ENCODE measurements at regions not wholly inside any gene's neighbourhood (a gene's known extent, or its start where the extent isn't known, plus 50 kb on each side); places are given as distances from the start of the nearest gene placed in this dataset.

- DNase-seq, result no peak
- no peaks in the 10 kb centered on the region for H3K9me3 ChIP-seq
- H3K4me3 ChIP-seq, result no peak overlapping the region
- H3K36me3 ChIP-seq, result no peaks in the 10 kb centered on the region
- 74 to 85% methylated on average over 2 of the region's 2 CpGs for WGBS, 2 donors (ENCODE audit: low coverage in 1 of 2)
- in situ Hi-C loops (cut with MboI; ENCODE audit: low pct_ligation_motif_present in 1 of 4, low pct_unique_long_range_greater_than_20kb in 1 of 4, low sequenced_read_pairs in 3 of 4), result no loop called here
- TF ChIP-seq CTCF (IDR thresholded peaks at IDR 0.05) (no peak), POLR2AphosphoS5 (IDR thresholded peaks at IDR 0.05) (no peak), EP300 (IDR thresholded peaks at IDR 0.05; ENCODE audit: low read depth) (no peak), POLR2A (IDR thresholded peaks at IDR 0.05) (no peak)
- H3K4me1 ChIP-seq, result no peaks in the 10 kb centered on the region
- no peak overlapping the region for H3K27ac ChIP-seq
- no peaks in the 10 kb centered on the region for H3K27me3 ChIP-seq
- intact Hi-C loops (cut with DNase I; ENCODE audit: low total_unique reads), result no loop called here
Observed at GRCh38 chr2:156129227-156129626, 203.3 kb downstream of the NR4A2 start.

GRCh38 chr2:156125018-156125417 lies 207.5 kb downstream of the NR4A2 start:
- H3K27me3 ChIP-seq, result no peaks in the 10 kb centered on the region
- intact Hi-C loops (cut with DNase I; ENCODE audit: low total_unique reads), result no loop called here
- H3K4me3 ChIP-seq, result no peak overlapping the region
- no peaks in the 10 kb centered on the region for H3K4me1 ChIP-seq
- in situ Hi-C loops (cut with MboI; ENCODE audit: low pct_ligation_motif_present in 1 of 4, low pct_unique_long_range_greater_than_20kb in 1 of 4, low sequenced_read_pairs in 3 of 4), result no loop called here
- no peaks in the 10 kb centered on the region for H3K9me3 ChIP-seq
- DNase-seq, result no peak
- WGBS, 2 donors (ENCODE audit: low coverage in 1 of 2), result 77 to 87% methylated on average over 4 to 7 of the region's 7 CpGs
- no peak overlapping the region for H3K27ac ChIP-seq
- no peaks in the 10 kb centered on the region for H3K36me3 ChIP-seq
- no peak for TF ChIP-seq POLR2AphosphoS5 (IDR thresholded peaks at IDR 0.05)

GRCh38 chr2:156124458-156124857 lies 208.1 kb downstream of the NR4A2 start:
- no peak overlapping the region for H3K27ac ChIP-seq
- no peaks in the 10 kb centered on the region for H3K27me3 ChIP-seq
- no peak for DNase-seq
- in situ Hi-C loops (cut with MboI; ENCODE audit: low pct_ligation_motif_present in 1 of 4, low pct_unique_long_range_greater_than_20kb in 1 of 4, low sequenced_read_pairs in 3 of 4) (no loop called here), intact Hi-C loops (cut with DNase I; ENCODE audit: low total_unique reads) (no loop called here)
- H3K4me3 ChIP-seq, result no peak overlapping the region
- no peaks in the 10 kb centered on the region for H3K9me3 ChIP-seq
- H3K36me3 ChIP-seq, result no peaks in the 10 kb centered on the region
- TF ChIP-seq POLR2A (IDR thresholded peaks at IDR 0.05) (no peak), EP300 (IDR thresholded peaks at IDR 0.05; ENCODE audit: low read depth) (no peak), CTCF (IDR thresholded peaks at IDR 0.05) (no peak), POLR2AphosphoS5 (IDR thresholded peaks at IDR 0.05) (no peak)
- no peaks in the 10 kb centered on the region for H3K4me1 ChIP-seq

GRCh38 chr2:156118753-156119416 lies 213.6 kb downstream of the NR4A2 start:
- Histone ChIP-seq H3K27me3 (no peaks in the 10 kb centered on the region), H3K9me3 (no peaks in the 10 kb centered on the region), H3K4me1 (no peaks in the 10 kb centered on the region), H3K36me3 (no peaks in the 10 kb centered on the region), H3K27ac (no peak overlapping the region), H3K4me3 (no peak overlapping the region)
- intact Hi-C loops (cut with DNase I; ENCODE audit: low total_unique reads) (no loop called here), in situ Hi-C loops (cut with MboI; ENCODE audit: low pct_ligation_motif_present in 1 of 4, low pct_unique_long_range_greater_than_20kb in 1 of 4, low sequenced_read_pairs in 3 of 4) (no loop called here)
- DNase-seq, result no peak
- WGBS, 2 donors (ENCODE audit: low coverage in 1 of 2), result 75 to 81% methylated on average over 3 of the region's 3 CpGs
- TF ChIP-seq EP300 (IDR thresholded peaks at IDR 0.05; ENCODE audit: low read depth) (no peak), POLR2A (IDR thresholded peaks at IDR 0.05) (no peak), CTCF (IDR thresholded peaks at IDR 0.05) (no peak), POLR2AphosphoS5 (IDR thresholded peaks at IDR 0.05) (no peak)

- no peak for DNase-seq
- whole genome bisulfite sequencing, 2 donors (ENCODE audit: low coverage in 1 of 2), result 60 to 66% methylated on average over 2 of the region's 2 CpGs
- no peak overlapping the region for H3K27ac ChIP-seq
- H3K4me3 ChIP-seq, result no peak overlapping the region
- no peaks in the 10 kb centered on the region for H3K9me3 ChIP-seq
- H3K27me3 ChIP-seq, result no peaks in the 10 kb centered on the region
- TF ChIP-seq POLR2A (IDR thresholded peaks at IDR 0.05) (no peak), POLR2AphosphoS5 (IDR thresholded peaks at IDR 0.05) (no peak), CTCF (IDR thresholded peaks at IDR 0.05) (no peak), EP300 (IDR thresholded peaks at IDR 0.05; ENCODE audit: low read depth) (no peak)
- H3K4me1 ChIP-seq, result no peaks in the 10 kb centered on the region
- intact Hi-C loops (cut with DNase I; ENCODE audit: low total_unique reads), result no loop called here
- in situ Hi-C loops (cut with MboI; ENCODE audit: low pct_ligation_motif_present in 1 of 4, low pct_unique_long_range_greater_than_20kb in 1 of 4, low sequenced_read_pairs in 3 of 4), result no loop called here
- H3K36me3 ChIP-seq, result no peaks in the 10 kb centered on the region
Observed at GRCh38 chr2:156116113-156116512, 216.4 kb downstream of the NR4A2 start.
